HepG2 (cell line): ENCODE measurements at regions not wholly inside any gene's neighbourhood (a gene's known extent, or its start where the extent isn't known, plus 50 kb on each side); places are given as distances from the start of the nearest gene placed in this dataset.

Experiments used
- ATAC-seq: fragments of 200-7000 bp; cut with Tn5 transposase; 3 replicates; pipeline ENCODE4 v1.9.1; 2020; ENCODE audit warnings: mild to moderate bottlenecking, moderate library complexity
- BruUV-seq: library from RNA; stranded (reverse); fragments of 400-500 nt; replicated peaks from 2 replicates; lab custom pipeline; 2021; lab: Mats Ljungman, UMichigan
- CTCF ChIA-PET: fragments of 300-600 bp; formaldehyde crosslinking; extraction: SDS; loops from one replicate; lab custom pipeline; 2021; ENCODE audit warnings: low total read pairs, inconsistent platforms, low intra/inter-chr PET ratio; lab: Yijun Ruan, JAX
- POLR2A ChIA-PET: fragments of 350-600 bp; sonication (Branson Sonifier 250); formaldehyde crosslinking; loops from one replicate; lab custom pipeline; 2020; ENCODE audit warnings: antibody characterized with exemption, inconsistent platforms; lab: Yijun Ruan, JAX
- DNase-seq: peaks from one replicate; pipeline ENCODE4 v3.0.0-alpha.2; 2015; ENCODE audit warnings: low spot score
- FAIRE-seq: peaks from 3 replicates; lab custom pipeline; 2011; peaks lifted over from hg19 to GRCh38; lab: Jason Lieb, UNC
- H2AFZ ChIP-seq: one replicate; pipeline ENCODE4 v1.6.1; 2011; ENCODE audit warnings: low read length, inconsistent platforms
- H3K27ac ChIP-seq: fragments of 300-600 bp; 3 replicates; pipeline ENCODE4 v1.8.0; 2011; ENCODE audit warnings: mixed run types, mild to moderate bottlenecking, mixed read lengths, low read length, inconsistent platforms; ENCODE audit not compliant: insufficient read depth; ENCODE audit errors: extremely low read length
- H3K27me3 ChIP-seq, 2 experiments: fragments of 200-600 bp in 1 of 2; 2 replicates in 1 of 2; 3 replicates in 1 of 2; pipeline versions ENCODE4 v1.6.0 to v1.8.0; 2011; ENCODE audit warnings: low read length in 2 of 2, mild to moderate bottlenecking in 2 of 2, moderate library complexity in 2 of 2, inconsistent platforms in 1 of 2; ENCODE audit not compliant: insufficient read depth in 2 of 2, control insufficient read depth in 1 of 2
- H3K36me3 ChIP-seq, 2 experiments: fragments of 200-600 bp in 1 of 2; replicated peaks in 1 of 2; 2 replicates in 1 of 2; 3 replicates in 1 of 2; pipeline versions ENCODE4 v1.5.1 to v1.8.0; 2011; ENCODE audit warnings: low read length in 2 of 2, inconsistent platforms in 1 of 2; ENCODE audit not compliant: insufficient read depth in 2 of 2, control insufficient read depth in 1 of 2
- H3K4me1 ChIP-seq: 2 replicates; pipeline ENCODE4 v1.5.1; 2012; ENCODE audit warnings: low read length, inconsistent platforms; ENCODE audit not compliant: insufficient read depth
- H3K4me2 ChIP-seq: 2 replicates; pipeline ENCODE4 v1.6.0; 2011; ENCODE audit warnings: low read depth, low read length, inconsistent platforms
- H3K4me3 ChIP-seq, 3 experiments: fragments of 200-600 bp in 1 of 3; sonication (generic), shearing (Covaris generic) in 1 of 3; replicated peaks in 1 of 3; 2 replicates each; pipeline ENCODE4 v1.5.1; 2011 to 2016; ENCODE audit warnings: low read length in 3 of 3, inconsistent platforms in 2 of 3, low read depth in 2 of 3, mild to moderate bottlenecking in 2 of 3, control low read depth in 1 of 3, mixed read lengths in 1 of 3; ENCODE audit not compliant: insufficient read depth in 1 of 3
- H3K79me2 ChIP-seq: one replicate; pipeline ENCODE4 v1.6.1; 2011; ENCODE audit warnings: low read length, inconsistent platforms; ENCODE audit not compliant: insufficient read depth
- H3K9ac ChIP-seq: 2 replicates; pipeline ENCODE4 v1.6.0; 2011; ENCODE audit warnings: mild to moderate bottlenecking, low read depth, low read length, inconsistent platforms; ENCODE audit not compliant: insufficient read depth
- H3K9me3 ChIP-seq: 2 replicates; pipeline ENCODE4 v1.5.1; 2012; ENCODE audit warnings: mild to moderate bottlenecking, low read length
- H4K20me1 ChIP-seq: 2 replicates; pipeline ENCODE4 v1.6.0; 2011; ENCODE audit warnings: inconsistent platforms, mild to moderate bottlenecking, low read length, moderate library complexity; ENCODE audit not compliant: insufficient read depth
- ATAD3A ChIP-seq: sonication (generic); formaldehyde crosslinking; IDR thresholded peaks from 2 replicates; pipeline ENCODE4 v1.4.0; 2020; ENCODE audit warnings: missing genetic modification reagents
- ATF3 ChIP-seq: sonication (generic); formaldehyde crosslinking; IDR thresholded peaks from 2 replicates; pipeline ENCODE4 v1.4.0; 2020; ENCODE audit warnings: missing genetic modification reagents
- ATF5 ChIP-seq: sonication (generic); formaldehyde crosslinking; IDR thresholded peaks from 2 replicates; pipeline ENCODE4 v1.4.0; 2020; ENCODE audit warnings: mild to moderate bottlenecking, low read depth, missing genetic modification reagents
- BRD4 ChIP-seq: sonication (generic); formaldehyde crosslinking; IDR thresholded peaks from 2 replicates; pipeline ENCODE4 v1.4.0; 2020; ENCODE audit warnings: missing genetic modification reagents
- HMGA1 ChIP-seq: sonication (generic); formaldehyde crosslinking; conservative IDR thresholded peaks from 2 replicates; pipeline ENCODE4 v1.4.0; 2020; ENCODE audit warnings: missing genetic modification reagents
- IRF1 ChIP-seq: sonication (generic); formaldehyde crosslinking; IDR thresholded peaks from 2 replicates; pipeline ENCODE4 v1.4.0; 2020; ENCODE audit warnings: low read depth, mild to moderate bottlenecking, missing genetic modification reagents
- JUND ChIP-seq: sonication (generic); formaldehyde crosslinking; IDR thresholded peaks from 2 replicates; pipeline ENCODE4 v1.8.0; 2022; ENCODE audit warnings: mild to moderate bottlenecking, missing genetic modification reagents
- MTA3 ChIP-seq: sonication (generic); formaldehyde crosslinking; IDR thresholded peaks from 2 replicates; pipeline ENCODE4 v1.4.0; 2020; ENCODE audit warnings: missing genetic modification reagents
- MYNN ChIP-seq: sonication (generic); formaldehyde crosslinking; IDR thresholded peaks from 2 replicates; pipeline ENCODE4 v1.4.0; 2020; ENCODE audit warnings: mild to moderate bottlenecking, low read depth, missing genetic modification reagents
- NFE2 ChIP-seq: sonication (generic); formaldehyde crosslinking; IDR thresholded peaks from 2 replicates; pipeline ENCODE4 v1.4.0; 2020; ENCODE audit warnings: missing genetic modification reagents
- PAWR ChIP-seq: sonication (generic); formaldehyde crosslinking; IDR thresholded peaks from 2 replicates; pipeline ENCODE4 v1.4.0; 2020; ENCODE audit warnings: missing genetic modification reagents, mild to moderate bottlenecking, borderline replicate concordance
- RORA ChIP-seq: sonication (generic); formaldehyde crosslinking; IDR thresholded peaks from 2 replicates; pipeline ENCODE4 v1.5.0; 2020; ENCODE audit warnings: mild to moderate bottlenecking, missing genetic modification reagents, moderate library complexity
- STAT5B ChIP-seq: sonication (generic); formaldehyde crosslinking; IDR thresholded peaks from 2 replicates; pipeline ENCODE4 v1.4.0; 2020; ENCODE audit warnings: missing genetic modification reagents
- TEAD2 ChIP-seq: sonication (generic); formaldehyde crosslinking; IDR thresholded peaks from 2 replicates; pipeline ENCODE4 v1.9.0; 2021; ENCODE audit warnings: missing genetic modification reagents
- TGIF2 ChIP-seq: IDR thresholded peaks from 2 replicates; pipeline ENCODE4 v1.6.1; 2016; ENCODE audit warnings: control low read depth, missing compliant biosample characterization
- ZFP91 ChIP-seq: sonication (generic); formaldehyde crosslinking; IDR thresholded peaks from 2 replicates; pipeline ENCODE4 v1.9.0; 2022; ENCODE audit warnings: missing genetic modification reagents, mild to moderate bottlenecking, borderline replicate concordance
- ZFY ChIP-seq: sonication (generic); formaldehyde crosslinking; IDR thresholded peaks from 2 replicates; pipeline ENCODE4 v1.4.0; 2020; ENCODE audit warnings: missing genetic modification reagents
- ZNF280D ChIP-seq: sonication (generic); formaldehyde crosslinking; IDR thresholded peaks from 2 replicates; pipeline ENCODE4 v1.5.1; 2020; ENCODE audit warnings: mild to moderate bottlenecking, missing genetic modification reagents
- WGBS: methylation state at CpG from one replicate; pipeline ENCODE4 v1.1.6; 2017; ENCODE audit warnings: low lambda C conversion rate; 5-methylcytosine and 5-hydroxymethylcytosine counted together
- in situ Hi-C: cut with HindIII; loops from 2 replicates; pipeline ENCODE4 v1.10.0; 2017; ENCODE audit warnings: low pct_unique_long_range_greater_than_20kb; ENCODE audit not compliant: extremely low pct_ligation_motif_present
- intact Hi-C: fragments of 100-400 bp; cut with micrococcal nuclease; formaldehyde crosslinking; loops from one replicate; pipeline ENCODE4 v1.10.0; 2022; ENCODE audit not compliant: unreplicated experiment

DNA sequence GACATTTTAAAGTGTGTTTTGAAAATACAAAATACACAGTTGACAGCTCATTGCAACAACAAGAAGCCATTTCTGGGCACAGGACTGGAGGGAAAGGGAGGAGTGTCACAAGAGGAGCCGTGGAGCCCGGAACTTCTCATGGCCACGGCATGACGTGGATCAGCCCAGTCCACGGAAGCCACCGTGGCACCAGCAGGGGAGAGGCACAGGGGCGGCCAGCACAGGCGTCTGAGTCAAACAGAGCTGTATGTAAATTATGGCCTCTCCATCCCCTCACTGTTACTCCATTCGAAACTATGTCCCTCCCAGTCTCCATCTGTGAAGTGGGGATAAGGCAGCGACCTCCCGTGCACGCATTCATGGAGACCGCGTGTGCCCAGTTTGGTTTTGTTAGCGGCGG is 165.6 kb upstream of the IRX2 start (continued):
- TF ChIP-seq ZNF280D (CRISPR knock-in tag) (no peak), TEAD2 (CRISPR knock-in tag) (no peak)

DNA sequence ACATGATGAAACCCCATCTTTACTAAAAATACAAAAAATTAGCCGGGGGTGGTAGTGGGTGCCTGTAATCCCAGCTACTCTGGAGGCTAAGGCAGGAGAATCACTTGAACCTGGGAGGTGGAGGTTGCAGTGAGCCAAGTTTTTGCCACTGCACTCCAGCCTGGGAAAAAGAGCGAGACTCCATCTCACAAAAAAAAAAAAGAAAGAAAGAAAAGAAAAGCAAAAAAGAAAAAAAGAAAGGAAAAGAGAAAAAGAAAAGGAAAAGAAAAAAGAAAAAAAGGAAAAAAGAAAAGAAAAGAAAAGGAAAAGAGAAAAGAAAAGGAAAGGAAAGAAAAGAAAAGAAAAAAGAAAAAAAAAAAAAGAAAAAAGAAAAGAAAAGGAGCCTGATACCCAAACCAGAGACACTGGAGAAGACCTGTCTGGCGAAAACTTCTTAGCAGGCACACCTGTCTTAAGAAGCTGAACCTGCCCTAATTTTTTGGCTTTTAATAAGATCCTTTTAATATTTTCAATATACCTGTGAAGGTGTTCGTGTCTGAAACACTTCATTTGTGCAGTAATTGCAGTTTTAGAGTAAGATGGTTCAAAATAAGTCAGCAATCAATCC is 164.7 kb upstream of the IRX2 start:
- TF ChIP-seq ATAD3A (CRISPR knock-in tag) (no peak), NFE2 (no peak), BRD4 (CRISPR knock-in tag) (no peak), PAWR (CRISPR knock-in tag) (no peak), ZFP91 (no peak), TEAD2 (CRISPR knock-in tag) (no peak), MTA3 (CRISPR knock-in tag) (no peak), HMGA1 (no peak), RORA (CRISPR knock-in tag) (no peak), ZFY (CRISPR knock-in tag) (no peak), JUND (CRISPR knock-in tag) (no peak), MYNN (CRISPR knock-in tag) (no peak), IRF1 (no peak), TGIF2 (CRISPR knock-in tag) (no peak), ATF3 (no peak), STAT5B (CRISPR knock-in tag) (no peak), ATF5 (no peak)
- Histone ChIP-seq H3K79me2 (no peaks in the 10 kb centered on the region), H3K27me3 (no peaks in the 10 kb centered on the region), H4K20me1 (no peaks in the 10 kb centered on the region), H3K9me3 (peaks cover 13% of the 10 kb centered on the region), H3K36me3 (no peaks in the 10 kb centered on the region), H3K9ac (no peak overlapping the region), H3K4me2 (no peak overlapping the region), H2AFZ (no peak overlapping the region), H3K4me3 (no peak overlapping the region), H3K27ac (no peak overlapping the region), H3K4me1 (no peaks in the 10 kb centered on the region)
- POLR2A ChIA-PET, result no interaction called here
- CTCF ChIA-PET, result no interaction called here
- FAIRE-seq (no peak), DNase-seq (no peak), ATAC-seq (no peak)
- intact Hi-C loops (no loop called here), in situ Hi-C loops (no loop called here)
- no TSS peak for BruUV-seq
- 12% methylated on average over 4 of the region's 4 CpGs for WGBS
